ENCODE measurements at regions not wholly inside any gene's neighbourhood (a gene's known extent, or its start where the extent isn't known, plus 50 kb on each side); places are given as distances from the start of the nearest gene placed in this dataset.

GRCh38 chr18:64519201-64519600, 370.3 kb upstream of the LINC00305 start:
- TF ChIP-seq, protein P1, sequence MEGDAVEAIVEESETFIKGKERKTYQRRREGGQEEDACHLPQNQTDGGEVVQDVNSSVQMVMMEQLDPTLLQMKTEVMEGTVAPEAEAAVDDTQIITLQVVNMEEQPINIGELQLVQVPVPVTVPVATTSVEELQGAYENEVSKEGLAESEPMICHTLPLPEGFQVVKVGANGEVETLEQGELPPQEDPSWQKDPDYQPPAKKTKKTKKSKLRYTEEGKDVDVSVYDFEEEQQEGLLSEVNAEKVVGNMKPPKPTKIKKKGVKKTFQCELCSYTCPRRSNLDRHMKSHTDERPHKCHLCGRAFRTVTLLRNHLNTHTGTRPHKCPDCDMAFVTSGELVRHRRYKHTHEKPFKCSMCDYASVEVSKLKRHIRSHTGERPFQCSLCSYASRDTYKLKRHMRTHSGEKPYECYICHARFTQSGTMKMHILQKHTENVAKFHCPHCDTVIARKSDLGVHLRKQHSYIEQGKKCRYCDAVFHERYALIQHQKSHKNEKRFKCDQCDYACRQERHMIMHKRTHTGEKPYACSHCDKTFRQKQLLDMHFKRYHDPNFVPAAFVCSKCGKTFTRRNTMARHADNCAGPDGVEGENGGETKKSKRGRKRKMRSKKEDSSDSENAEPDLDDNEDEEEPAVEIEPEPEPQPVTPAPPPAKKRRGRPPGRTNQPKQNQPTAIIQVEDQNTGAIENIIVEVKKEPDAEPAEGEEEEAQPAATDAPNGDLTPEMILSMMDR (IDR thresholded peaks at IDR 0.05; ENCODE audit: low read depth, low read length, poor library complexity, severe bottlenecking) = no peak
- no peak for TF ChIP-seq EZH2phosphoT487 (IDR thresholded peaks at IDR 0.05; ENCODE audit: borderline replicate concordance, low read length)
